Transverse colon (tissue), 4 donors: ENCODE measurements at regions not wholly inside any gene's neighbourhood (a gene's known extent, or its start where the extent isn't known, plus 50 kb on each side); places are given as distances from the start of the nearest gene placed in this dataset.

Source experiments
- DNase-seq: peaks from one replicate; pipeline ENCODE4 v3.0.0-alpha.2; 2019
- H3K27ac ChIP-seq, 4 donors: fragments of 200-600 bp; sonication (generic); 2 replicates each; pipeline ENCODE4 v1.5.1; 2016 to 2018; ENCODE audit warnings: inconsistent platforms in 4 of 4
- H3K27me3 ChIP-seq: fragments of 200-600 bp; sonication (generic); 2 replicates; pipeline ENCODE4 v1.5.1; 2017; ENCODE audit warnings: inconsistent platforms
- H3K36me3 ChIP-seq, 4 donors: fragments of 200-600 bp; sonication (generic); 2 replicates each; pipeline ENCODE4 v1.5.1; 2017 to 2019; ENCODE audit warnings: inconsistent platforms in 4 of 4
- H3K4me1 ChIP-seq, 4 donors: fragments of 200-600 bp; sonication (generic); 2 replicates each; pipeline ENCODE4 v1.5.1; 2017 to 2020; ENCODE audit warnings: inconsistent platforms in 4 of 4
- H3K4me3 ChIP-seq, 4 donors: fragments of 200-600 bp; sonication (generic); 1 replicate in 1 of 4; 2 replicates in 3 of 4; pipeline versions ENCODE4 v1.5.1 to v1.6.1; 2017 to 2019; ENCODE audit warnings: inconsistent platforms in 4 of 4
- H3K9me3 ChIP-seq, 2 donors: fragments of 200-600 bp; sonication (generic); 2 replicates each; pipeline ENCODE4 v1.5.1; 2017 to 2019; ENCODE audit warnings: inconsistent platforms in 2 of 2
- CTCF ChIP-seq, 5 experiments: fragments of 200-600 bp in 3 of 5; fragments of 450-650 bp in 2 of 5; sonication (generic) in 3 of 5; IDR thresholded peaks; 1 replicate in 2 of 5; 2 replicates in 3 of 5; pipeline ENCODE4 v1.5.1; 2016 to 2017; ENCODE audit warnings: antibody characterized with exemption in 5 of 5, inconsistent platforms in 3 of 5, mild to moderate bottlenecking in 2 of 5, moderate library complexity in 1 of 5
- EP300 ChIP-seq: sonication (generic); formaldehyde crosslinking; IDR thresholded peaks from one replicate; pipeline ENCODE4 v1.6.1; 2017; ENCODE audit warnings: antibody characterized with exemption, low read depth
- POLR2A ChIP-seq: fragments of 450-650 bp; IDR thresholded peaks from one replicate; pipeline ENCODE4 v1.6.1; 2016; ENCODE audit warnings: antibody characterized with exemption, mild to moderate bottlenecking, moderate library complexity
- POLR2AphosphoS5 ChIP-seq, 3 donors: sonication (generic); formaldehyde crosslinking; IDR thresholded peaks; one replicate each; pipeline ENCODE4 v1.6.1; 2016; ENCODE audit warnings: antibody characterized with exemption in 3 of 3
- WGBS, 2 donors: methylation state at CpG; one replicate each; pipeline ENCODE4 v1.1.5; 2018; ENCODE audit warnings: low coverage in 1 of 2; 5-methylcytosine and 5-hydroxymethylcytosine counted together
- in situ Hi-C, 4 donors: fragments of 200-750 bp; cut with MboI; loops; one replicate each; pipeline versions ENCODE4 v1.15.0 to v1.15.1; 2017; ENCODE audit warnings: low sequenced_read_pairs in 3 of 4, low pct_ligation_motif_present in 1 of 4, low pct_unique_long_range_greater_than_20kb in 1 of 4
- intact Hi-C: fragments of 100-400 bp; cut with DNase I; formaldehyde crosslinking; loops from one replicate; pipeline ENCODE4 v1.15.1; 2023; ENCODE audit warnings: low total_unique reads

- 78 to 97% methylated on average over 4 to 6 of the region's 6 CpGs for WGBS, 2 donors
- DNase-seq = no peak
- Histone ChIP-seq H3K27ac (no peak overlapping the region), H3K4me1 (no peaks in the 10 kb centered on the region), H3K9me3 (no peaks in the 10 kb centered on the region), H3K36me3 (no peaks in the 10 kb centered on the region), H3K4me3 (no peak overlapping the region), H3K27me3 (no peaks in the 10 kb centered on the region)
- no peak for TF ChIP-seq CTCF (IDR thresholded peaks at IDR 0.05)
- no peak for TF ChIP-seq POLR2AphosphoS5 (IDR thresholded peaks at IDR 0.05)
- TF ChIP-seq POLR2A = no peak
- TF ChIP-seq EP300 = no peak
- in situ Hi-C loops = no loop called here
- intact Hi-C loops = no loop called here
These were observed 66.9 kb upstream of the CLMN start for GRCh38 chr14:95386536-95387095.

DNA sequence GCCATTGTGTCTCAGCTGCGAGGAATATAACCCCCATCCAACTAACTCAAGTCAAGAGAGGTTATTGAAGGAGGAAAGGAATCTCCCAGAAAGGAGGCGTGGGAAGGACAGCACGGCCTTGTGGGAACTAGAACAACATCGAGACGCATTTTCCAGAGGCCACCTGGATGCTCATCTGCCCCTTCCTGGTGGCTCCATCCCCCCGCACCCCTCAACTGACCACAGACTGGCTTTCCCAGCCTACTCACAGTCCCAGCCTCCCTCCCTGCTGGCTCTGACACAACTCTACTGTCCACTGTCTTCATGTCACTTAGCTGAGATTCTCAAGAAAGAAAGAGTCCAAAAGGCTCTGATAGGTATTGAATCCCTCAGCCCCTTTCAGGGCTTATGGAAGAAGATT is 66.0 kb upstream of the CLMN start:
- intact Hi-C loops (no loop called here), in situ Hi-C loops (no loop called here)
- H3K27ac ChIP-seq = no peak overlapping the region
- H3K27me3 ChIP-seq = no peaks in the 10 kb centered on the region
- H3K36me3 ChIP-seq = no peaks in the 10 kb centered on the region
- TF ChIP-seq POLR2A (no peak), POLR2AphosphoS5 (IDR thresholded peaks at IDR 0.05) (no peak)
- no peaks in the 10 kb centered on the region for H3K4me1 ChIP-seq
- no peak for DNase-seq
- WGBS, 2 donors = 78 to 100% methylated on average over 2 to 6 of the region's 6 CpGs
- H3K9me3 ChIP-seq = peaks cover under 1 to 1% of the 10 kb centered on the region in 2 donors
- H3K4me3 ChIP-seq = no peak overlapping the region

DNA sequence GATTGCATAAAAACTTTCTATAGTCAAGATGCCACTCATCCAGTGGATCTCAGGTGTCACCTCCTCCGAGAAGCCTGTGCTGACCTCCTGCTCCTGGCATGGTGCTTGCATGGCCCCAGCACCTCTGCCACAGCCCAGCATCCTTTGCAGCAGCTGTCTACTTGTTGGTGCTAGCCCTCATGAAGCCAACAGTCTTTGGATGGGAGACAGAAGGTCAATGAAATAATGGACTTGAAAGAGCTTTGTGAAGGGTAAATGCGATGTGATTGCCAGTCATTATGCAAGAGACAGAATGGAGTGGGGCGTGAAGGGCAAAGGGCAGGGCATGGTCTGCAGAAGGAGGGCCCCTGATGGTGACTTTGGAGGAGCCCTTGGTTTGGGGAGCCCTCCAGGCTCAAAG is 63.0 kb upstream of the CLMN start:
- TF ChIP-seq POLR2AphosphoS5 (IDR thresholded peaks at IDR 0.05) = no peak
- TF ChIP-seq EP300 = no peak
- Histone ChIP-seq H3K36me3 (no peaks in the 10 kb centered on the region), H3K27ac (no peak overlapping the region), H3K4me1 (no peaks in the 10 kb centered on the region), H3K27me3 (no peaks in the 10 kb centered on the region), H3K4me3 (no peak overlapping the region), H3K9me3 (peaks cover 12 to 22% of the 10 kb centered on the region in 2 donors)
- in situ Hi-C loops = no loop called here
- DNase-seq = no peak
- intact Hi-C loops = no loop called here
- WGBS, 2 donors = 69 to 92% methylated on average over 3 of the region's 3 CpGs

DNA sequence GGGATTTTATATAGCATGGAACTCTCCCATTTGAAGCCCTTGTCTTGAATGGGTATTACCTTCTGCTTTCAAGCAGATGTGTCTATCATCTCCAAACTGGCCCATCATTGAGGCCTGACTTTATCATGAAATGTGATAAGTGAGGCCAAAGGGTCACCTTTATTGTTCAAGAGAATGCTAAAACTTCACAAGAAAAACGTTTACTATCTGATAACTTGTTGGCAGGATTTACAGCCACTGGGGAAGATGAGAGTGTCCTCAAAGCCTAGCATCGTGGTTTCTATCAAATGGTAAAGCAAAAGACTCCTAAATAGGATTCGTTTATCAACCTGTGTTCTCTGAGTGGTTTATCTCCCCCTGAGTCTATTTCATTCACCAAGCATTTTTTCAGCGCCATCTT is 62.0 kb upstream of the CLMN start:
- DNase-seq = no peak
- WGBS, 2 donors = 13 to 51% methylated on average over 3 to 4 of the region's 4 CpGs
- TF ChIP-seq EP300 = no peak
- TF ChIP-seq CTCF (IDR thresholded peaks at IDR 0.05) = no peak
- TF ChIP-seq POLR2A = no peak
- TF ChIP-seq POLR2AphosphoS5 (IDR thresholded peaks at IDR 0.05) = no peak
- no peaks in the 10 kb centered on the region for H3K36me3 ChIP-seq
- no peaks in the 10 kb centered on the region for H3K27me3 ChIP-seq
- peaks cover 12 to 22% of the 10 kb centered on the region in 2 donors for H3K9me3 ChIP-seq
- intact Hi-C loops (no loop called here), in situ Hi-C loops (no loop called here)
- no peaks in the 10 kb centered on the region for H3K4me1 ChIP-seq
- H3K4me3 ChIP-seq = no peak overlapping the region
- no peak overlapping the region for H3K27ac ChIP-seq

- TF ChIP-seq POLR2A (no peak), CTCF (IDR thresholded peaks at IDR 0.05) (no peak), POLR2AphosphoS5 (IDR thresholded peaks at IDR 0.05) (no peak), EP300 (no peak)
- H3K27me3 ChIP-seq = no peaks in the 10 kb centered on the region
- no peak for DNase-seq
- no peak overlapping the region for H3K4me3 ChIP-seq
- H3K4me1 ChIP-seq = no peaks in the 10 kb centered on the region
- intact Hi-C loops (no loop called here), in situ Hi-C loops (no loop called here)
- no peaks in the 10 kb centered on the region for H3K36me3 ChIP-seq
- 75 to 85% methylated on average over 4 to 5 of the region's 5 CpGs for WGBS, 2 donors
- H3K9me3 ChIP-seq = peaks cover 12 to 22% of the 10 kb centered on the region in 2 donors
- H3K27ac ChIP-seq = no peak overlapping the region
These were observed 60.8 kb upstream of the CLMN start for GRCh38 chr14:95380350-95381042.
